ENCODE measurements at regions not wholly inside any gene's neighbourhood (a gene's known extent, or its start where the extent isn't known, plus 50 kb on each side); places are given as distances from the start of the nearest gene placed in this dataset.
"Not testable (repeated sequence)": the region's sequence is repeated elsewhere in the genome, so short reads cannot be mapped to it uniquely, and the experiment has no call there.

DNA sequence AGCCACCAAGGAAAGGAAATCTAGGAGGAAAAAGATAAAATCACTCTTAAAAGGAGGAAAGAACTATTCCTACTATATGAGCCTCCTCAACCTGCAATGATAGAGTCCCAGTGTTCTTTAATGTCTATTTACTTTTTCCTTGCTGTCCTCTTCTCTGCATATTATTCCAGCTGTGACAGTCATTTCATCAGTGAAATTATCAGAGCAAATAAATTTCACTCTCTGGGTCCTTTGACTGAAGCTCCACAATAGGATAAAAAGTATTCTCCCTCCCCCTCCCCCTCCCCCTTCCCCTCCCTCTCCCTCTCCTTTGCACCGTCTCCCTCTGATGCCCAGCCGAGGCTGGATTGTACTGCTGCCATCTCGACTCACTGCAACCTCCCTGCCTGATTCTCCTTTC lies 107.5 kb upstream of the DPT start:
- no peak overlapping the region for H3K4me3 ChIP-seq
- TF ChIP-seq POLR2A (IDR thresholded peaks at IDR 0.05) (no peak), EP300 (IDR thresholded peaks at IDR 0.05) (no peak)
- TF ChIP-seq, protein P1, sequence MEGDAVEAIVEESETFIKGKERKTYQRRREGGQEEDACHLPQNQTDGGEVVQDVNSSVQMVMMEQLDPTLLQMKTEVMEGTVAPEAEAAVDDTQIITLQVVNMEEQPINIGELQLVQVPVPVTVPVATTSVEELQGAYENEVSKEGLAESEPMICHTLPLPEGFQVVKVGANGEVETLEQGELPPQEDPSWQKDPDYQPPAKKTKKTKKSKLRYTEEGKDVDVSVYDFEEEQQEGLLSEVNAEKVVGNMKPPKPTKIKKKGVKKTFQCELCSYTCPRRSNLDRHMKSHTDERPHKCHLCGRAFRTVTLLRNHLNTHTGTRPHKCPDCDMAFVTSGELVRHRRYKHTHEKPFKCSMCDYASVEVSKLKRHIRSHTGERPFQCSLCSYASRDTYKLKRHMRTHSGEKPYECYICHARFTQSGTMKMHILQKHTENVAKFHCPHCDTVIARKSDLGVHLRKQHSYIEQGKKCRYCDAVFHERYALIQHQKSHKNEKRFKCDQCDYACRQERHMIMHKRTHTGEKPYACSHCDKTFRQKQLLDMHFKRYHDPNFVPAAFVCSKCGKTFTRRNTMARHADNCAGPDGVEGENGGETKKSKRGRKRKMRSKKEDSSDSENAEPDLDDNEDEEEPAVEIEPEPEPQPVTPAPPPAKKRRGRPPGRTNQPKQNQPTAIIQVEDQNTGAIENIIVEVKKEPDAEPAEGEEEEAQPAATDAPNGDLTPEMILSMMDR (IDR thresholded peaks at IDR 0.05): no peak
- no peaks in the 10 kb centered on the region for H3K9me3 ChIP-seq
- 81 to 90% (median 84%) methylated on average over 3 of the region's 3 CpGs for WGBS, 3 donors
- H3K27me3 ChIP-seq: no peaks in the 10 kb centered on the region
- no peak for DNase-seq
- intact Hi-C loops (cut with DNase I): no loop called here
- no peak overlapping the region for H3K27ac ChIP-seq
- peaks cover 5% of the 10 kb centered on the region for H3K4me1 ChIP-seq (ENCODE audit: insufficient read depth)
- H3K36me3 ChIP-seq: no peaks in the 10 kb centered on the region

DNA sequence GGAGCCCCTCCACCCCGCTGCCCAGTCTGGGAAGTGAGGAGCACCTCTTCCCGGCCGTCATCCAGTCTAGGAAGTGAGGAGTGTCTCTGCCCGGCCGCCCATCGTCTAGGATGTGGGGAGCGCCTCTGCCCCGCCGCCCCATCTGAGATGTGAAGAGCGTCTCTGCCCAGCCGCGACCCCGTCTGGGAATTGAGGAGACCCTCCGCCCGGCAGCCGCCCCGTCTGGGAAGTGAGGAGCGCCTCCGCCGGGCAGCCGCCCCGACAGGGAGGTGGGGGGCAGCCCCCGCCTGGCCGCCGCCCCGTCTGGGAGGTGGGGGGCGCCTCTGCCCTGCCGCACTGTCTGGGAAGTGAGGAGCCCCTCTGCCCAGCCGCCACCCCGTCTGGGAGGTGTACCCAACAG lies 108.2 kb upstream of the DPT start:
- intact Hi-C loops (cut with DNase I); H3K27ac ChIP-seq; H3K9me3 ChIP-seq; H3K36me3 ChIP-seq; H3K27me3 ChIP-seq; H3K4me1 ChIP-seq (ENCODE audit: insufficient read depth); H3K4me3 ChIP-seq; DNase-seq: not testable (repeated sequence)
- WGBS, 3 donors: 90 to 99% (median 91%) methylated on average over 27 to 30 of the region's 30 CpGs

DNA sequence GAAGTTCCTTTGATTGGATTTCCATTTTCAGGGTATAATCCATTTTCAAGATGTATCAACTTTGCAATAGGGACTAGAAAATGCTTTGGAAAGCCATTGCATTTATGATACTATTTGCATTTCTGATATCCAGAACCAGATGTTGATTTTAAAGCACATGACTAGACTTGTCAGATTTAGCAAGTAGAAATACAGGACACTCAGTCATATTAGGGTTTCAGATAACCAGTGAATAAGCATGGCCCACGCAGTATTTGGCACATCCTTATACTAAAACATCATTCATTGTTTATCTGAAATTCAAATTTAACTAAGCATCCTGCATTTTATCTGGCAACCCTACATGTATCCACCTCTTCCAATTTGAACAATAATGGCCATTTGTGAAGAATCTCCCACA lies 113.3 kb upstream of the DPT start:
- H3K9me3 ChIP-seq: no peaks in the 10 kb centered on the region
- H3K27me3 ChIP-seq: no peaks in the 10 kb centered on the region
- WGBS, 3 donors: 84 to 97% (median 87%) methylated on average over 1 of the region's 1 CpG
- H3K4me1 ChIP-seq (ENCODE audit: insufficient read depth): no peaks in the 10 kb centered on the region
- no peaks in the 10 kb centered on the region for H3K36me3 ChIP-seq
- no peak overlapping the region for H3K27ac ChIP-seq
- no peak overlapping the region for H3K4me3 ChIP-seq
- intact Hi-C loops (cut with DNase I): no loop called here
- no peak for DNase-seq
- TF ChIP-seq, protein P1 (IDR thresholded peaks at IDR 0.05): no peak
- no peak for TF ChIP-seq EP300 (IDR thresholded peaks at IDR 0.05)
- no peak for TF ChIP-seq POLR2A (IDR thresholded peaks at IDR 0.05)

DNA sequence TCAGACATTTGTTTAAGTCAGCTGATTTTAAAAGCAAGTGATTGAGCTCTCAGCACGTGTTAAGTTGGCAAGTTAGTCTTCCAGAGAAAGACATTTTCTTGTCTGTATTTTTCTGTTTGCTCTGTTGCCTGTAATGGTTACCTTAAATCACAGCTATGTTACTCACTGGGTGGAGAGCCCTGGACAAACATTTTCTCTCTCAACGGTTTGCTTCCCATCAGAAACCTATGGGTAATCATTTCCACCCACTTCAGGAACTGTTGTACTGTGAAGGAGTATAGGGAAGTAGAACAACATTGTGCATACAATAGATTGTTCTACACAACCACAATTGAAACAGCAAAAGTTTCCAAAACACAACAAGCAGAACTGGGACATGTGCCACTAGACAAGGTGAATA lies 113.9 kb upstream of the DPT start:
- Histone ChIP-seq H3K36me3 (no peaks in the 10 kb centered on the region), H3K27ac (no peak overlapping the region), H3K4me3 (no peak overlapping the region), H3K9me3 (no peaks in the 10 kb centered on the region), H3K27me3 (no peaks in the 10 kb centered on the region), H3K4me1 (ENCODE audit: insufficient read depth) (no peaks in the 10 kb centered on the region)
- TF ChIP-seq POLR2A (IDR thresholded peaks at IDR 0.05): no peak
- TF ChIP-seq, protein P1 (IDR thresholded peaks at IDR 0.05): no peak
- TF ChIP-seq EP300 (IDR thresholded peaks at IDR 0.05): no peak
- DNase-seq: no peak
- intact Hi-C loops (cut with DNase I): no loop called here
- 72 to 85% (median 82%) methylated on average over 2 of the region's 2 CpGs for WGBS, 3 donors

DNA sequence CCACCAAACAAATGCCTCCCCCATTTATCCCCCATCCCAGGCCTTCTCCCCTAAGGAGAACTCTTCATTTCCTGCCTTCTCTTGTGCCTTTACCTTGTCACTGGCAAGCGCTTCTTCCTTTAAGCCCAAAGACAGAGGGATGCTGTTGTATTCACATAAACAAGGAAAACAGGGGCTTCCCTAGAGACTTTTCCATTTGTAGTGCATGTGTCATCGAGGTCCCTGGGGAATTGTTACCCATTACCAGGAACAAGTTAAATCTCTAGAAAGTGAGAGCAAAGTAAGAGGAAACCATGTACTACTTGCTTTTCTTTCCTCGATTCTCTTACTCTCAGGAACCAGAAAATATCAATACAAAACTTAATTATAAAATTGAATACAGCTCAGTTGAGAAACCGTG lies 114.4 kb upstream of the DPT start:
- Histone ChIP-seq H3K9me3 (no peaks in the 10 kb centered on the region), H3K27me3 (no peaks in the 10 kb centered on the region), H3K4me1 (ENCODE audit: insufficient read depth) (no peaks in the 10 kb centered on the region), H3K27ac (no peak overlapping the region), H3K4me3 (no peak overlapping the region), H3K36me3 (no peaks in the 10 kb centered on the region)
- intact Hi-C loops (cut with DNase I): no loop called here
- 90 to 92% (median 92%) methylated on average over 4 of the region's 4 CpGs for WGBS, 3 donors
- DNase-seq: no peak
- TF ChIP-seq, protein P1 (IDR thresholded peaks at IDR 0.05): no peak
- TF ChIP-seq EP300 (IDR thresholded peaks at IDR 0.05): no peak
- no peak for TF ChIP-seq POLR2A (IDR thresholded peaks at IDR 0.05)

All from ovary (tissue), 7 donors.